ENCODE measurements at regions not wholly inside any gene's neighbourhood (a gene's known extent, or its start where the extent isn't known, plus 50 kb on each side); places are given as distances from the start of the nearest gene placed in this dataset.

GRCh38 chr2:120935339-120936313 lies 200.0 kb downstream of the GLI2 start:
- TF ChIP-seq CTCF (conservative IDR thresholded peaks at IDR 0.05; ENCODE audit: low read depth, low read length) (no peak), EZH2 (IDR thresholded peaks at IDR 0.05; ENCODE audit: low read length, unreplicated experiment) (no peak)

Data from PC-3 (cell line).